ENCODE measurements at regions not wholly inside any gene's neighbourhood (a gene's known extent, or its start where the extent isn't known, plus 50 kb on each side); places are given as distances from the start of the nearest gene placed in this dataset.
"Not testable (repeated sequence)": the region's sequence is repeated elsewhere in the genome, so short reads cannot be mapped to it uniquely, and the experiment has no call there.

- TF ChIP-seq, protein P1, sequence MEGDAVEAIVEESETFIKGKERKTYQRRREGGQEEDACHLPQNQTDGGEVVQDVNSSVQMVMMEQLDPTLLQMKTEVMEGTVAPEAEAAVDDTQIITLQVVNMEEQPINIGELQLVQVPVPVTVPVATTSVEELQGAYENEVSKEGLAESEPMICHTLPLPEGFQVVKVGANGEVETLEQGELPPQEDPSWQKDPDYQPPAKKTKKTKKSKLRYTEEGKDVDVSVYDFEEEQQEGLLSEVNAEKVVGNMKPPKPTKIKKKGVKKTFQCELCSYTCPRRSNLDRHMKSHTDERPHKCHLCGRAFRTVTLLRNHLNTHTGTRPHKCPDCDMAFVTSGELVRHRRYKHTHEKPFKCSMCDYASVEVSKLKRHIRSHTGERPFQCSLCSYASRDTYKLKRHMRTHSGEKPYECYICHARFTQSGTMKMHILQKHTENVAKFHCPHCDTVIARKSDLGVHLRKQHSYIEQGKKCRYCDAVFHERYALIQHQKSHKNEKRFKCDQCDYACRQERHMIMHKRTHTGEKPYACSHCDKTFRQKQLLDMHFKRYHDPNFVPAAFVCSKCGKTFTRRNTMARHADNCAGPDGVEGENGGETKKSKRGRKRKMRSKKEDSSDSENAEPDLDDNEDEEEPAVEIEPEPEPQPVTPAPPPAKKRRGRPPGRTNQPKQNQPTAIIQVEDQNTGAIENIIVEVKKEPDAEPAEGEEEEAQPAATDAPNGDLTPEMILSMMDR (IDR thresholded peaks at IDR 0.05; ENCODE audit: low read length), result not testable (repeated sequence)
- TF ChIP-seq EZH2phosphoT487 (IDR thresholded peaks at IDR 0.05; ENCODE audit: low read length); EZH2 (optimal IDR thresholded peaks at IDR 0.05; ENCODE audit: low read depth, low read length): not testable (repeated sequence)
Observed at GRCh38 chr1:120308940-120309578, 105.8 kb upstream of the NBPF8 start.

All from MM.1S (cell line).